CD4-positive, alpha-beta memory T cell (primary cell): ENCODE measurements at regions not wholly inside any gene's neighbourhood (a gene's known extent, or its start where the extent isn't known, plus 50 kb on each side); places are given as distances from the start of the nearest gene placed in this dataset.
A peak's percentile ranks its signal among the peaks of the same experiment; 100 is the strongest.

Experiments
- CTCF ChIA-PET: fragments of 350-600 bp; sonication (Branson Sonifier 250); formaldehyde crosslinking; loops from one replicate; lab custom pipeline; 2021; ENCODE audit warnings: inconsistent platforms; ENCODE audit not compliant: partially characterized antibody; lab: Charles Lee
- POLR2A ChIA-PET: fragments of 350-600 bp; sonication (Branson Sonifier 250); formaldehyde crosslinking; loops from one replicate; lab custom pipeline; 2021; ENCODE audit not compliant: partially characterized antibody; lab: Charles Lee
- DNase-seq, 5 donors: peaks; one replicate each; pipeline versions ENCODE4 v3.0.0 to v3.0.0-alpha.2; 2020 to 2022; ENCODE audit warnings: mixed read lengths in 1 of 5
- H3K27ac ChIP-seq: one replicate; pipeline ENCODE4 v1.7.0; 2013; ENCODE audit warnings: low read depth, low read length
- H3K27me3 ChIP-seq: 2 replicates; pipeline ENCODE4 v1.7.0; 2013; ENCODE audit warnings: mild to moderate bottlenecking, low read length, moderate library complexity; ENCODE audit not compliant: insufficient read depth
- H3K36me3 ChIP-seq: 2 replicates; pipeline ENCODE4 v1.7.0; 2013; ENCODE audit warnings: mild to moderate bottlenecking, low read length, moderate library complexity; ENCODE audit not compliant: insufficient read depth
- H3K4me1 ChIP-seq: 2 replicates; pipeline ENCODE4 v1.7.0; 2013; ENCODE audit warnings: mild to moderate bottlenecking, low read length, moderate library complexity; ENCODE audit not compliant: insufficient read depth
- H3K4me3 ChIP-seq, 2 donors: one replicate each; pipeline ENCODE4 v1.7.0; 2013; ENCODE audit warnings: low read length in 2 of 2, mild to moderate bottlenecking in 1 of 2
- H3K9me3 ChIP-seq, 2 donors: one replicate each; pipeline ENCODE4 v1.7.0; 2013; ENCODE audit warnings: low read length in 2 of 2, control low read depth in 1 of 2; ENCODE audit not compliant: control insufficient read depth in 1 of 2
- H3K27ac Mint-ChIP-seq, 7 donors: one replicate each; pipeline ENCODE4 v1.8.0; 2020 to 2021; ENCODE audit warnings: mixed read lengths in 7 of 7, mild to moderate bottlenecking in 6 of 7, inconsistent platforms in 3 of 7, moderate library complexity in 3 of 7
- H3K27me3 Mint-ChIP-seq, 2 donors: one replicate each; pipeline ENCODE4 v1.8.0; 2020 to 2021; ENCODE audit warnings: mixed read lengths in 2 of 2
- H3K36me3 Mint-ChIP-seq, 2 donors: one replicate each; pipeline ENCODE4 v1.8.0; 2020 to 2021; ENCODE audit warnings: mixed read lengths in 2 of 2, inconsistent platforms in 1 of 2, mild to moderate bottlenecking in 1 of 2
- H3K4me1 Mint-ChIP-seq, 4 donors: one replicate each; pipeline ENCODE4 v1.8.0; 2020 to 2021; ENCODE audit warnings: mixed read lengths in 4 of 4, mild to moderate bottlenecking in 1 of 4
- H3K4me3 Mint-ChIP-seq, 8 donors: one replicate each; pipeline ENCODE4 v1.8.0; 2020 to 2021; ENCODE audit warnings: mixed read lengths in 8 of 8, mild to moderate bottlenecking in 7 of 8, moderate library complexity in 6 of 8, inconsistent platforms in 3 of 8
- H3K9me3 Mint-ChIP-seq, 8 donors: one replicate each; pipeline ENCODE4 v1.8.0; 2020 to 2021; ENCODE audit warnings: mixed read lengths in 8 of 8, mild to moderate bottlenecking in 5 of 8, inconsistent platforms in 3 of 8, moderate library complexity in 1 of 8
- intact Hi-C: fragments of 100-400 bp; cut with micrococcal nuclease; formaldehyde crosslinking; loops from one replicate; pipeline ENCODE4 v1.15.1; 2023

GRCh38 chr4:127304356-127304755 lies 328.4 kb upstream of the INTU start:
- no peak overlapping the region for H3K27ac Mint-ChIP-seq
- no peak for DNase-seq
- ChIA-PET POLR2A (no interaction called here), CTCF (no interaction called here)
- no peaks in the 10 kb centered on the region for H3K27me3 Mint-ChIP-seq
- Histone ChIP-seq H3K27me3 (no peaks in the 10 kb centered on the region), H3K27ac (no peak overlapping the region), H3K36me3 (no peaks in the 10 kb centered on the region), H3K4me1 (no peaks in the 10 kb centered on the region), H3K9me3 (no peaks in the 10 kb centered on the region), H3K4me3 (no peak overlapping the region)
- no peaks in the 10 kb centered on the region for H3K4me1 Mint-ChIP-seq
- no peak overlapping the region for H3K4me3 Mint-ChIP-seq
- H3K36me3 Mint-ChIP-seq, result no peaks in the 10 kb centered on the region
- peaks cover 3 to 9% (median 7%) of the 10 kb centered on the region in 8 donors for H3K9me3 Mint-ChIP-seq
- intact Hi-C loops, result no loop called here

- CTCF ChIA-PET, result no interaction called here
- no peak overlapping the region for H3K27ac ChIP-seq
- Mint-ChIP-seq H3K27me3 (no peaks in the 10 kb centered on the region), H3K9me3 (peaks cover 3 to 27% (median 14%) of the 10 kb centered on the region in 8 donors), H3K4me3 (no peak overlapping the region), H3K4me1 (no peaks in the 10 kb centered on the region), H3K36me3 (no peaks in the 10 kb centered on the region), H3K27ac (no peak overlapping the region)
- H3K9me3 ChIP-seq, result no peaks in the 10 kb centered on the region
- POLR2A ChIA-PET, result no interaction called here
- intact Hi-C loops, result no loop called here
- DNase-seq, result no peak
- no peaks in the 10 kb centered on the region for H3K36me3 ChIP-seq
- H3K4me1 ChIP-seq, result no peaks in the 10 kb centered on the region
- H3K4me3 ChIP-seq, result no peak overlapping the region
- H3K27me3 ChIP-seq, result no peaks in the 10 kb centered on the region
These were observed 324.8 kb upstream of the INTU start for GRCh38 chr4:127307996-127308395.

- H3K9me3 ChIP-seq, result no peaks in the 10 kb centered on the region
- Mint-ChIP-seq H3K4me1 (no peaks in the 10 kb centered on the region), H3K27me3 (no peaks in the 10 kb centered on the region), H3K9me3 (peaks cover 3 to 41% (median 28%) of the 10 kb centered on the region in 8 donors), H3K36me3 (no peaks in the 10 kb centered on the region), H3K4me3 (no peak overlapping the region), H3K27ac (no peak overlapping the region)
- H3K36me3 ChIP-seq, result no peaks in the 10 kb centered on the region
- CTCF ChIA-PET, result no interaction called here
- intact Hi-C loops, result no loop called here
- no peak for DNase-seq
- POLR2A ChIA-PET, result no interaction called here
- H3K27me3 ChIP-seq, result no peaks in the 10 kb centered on the region
- H3K4me3 ChIP-seq, result no peak overlapping the region
- no peaks in the 10 kb centered on the region for H3K4me1 ChIP-seq
- no peak overlapping the region for H3K27ac ChIP-seq
These were observed 323.2 kb upstream of the INTU start for GRCh38 chr4:127309369-127310102.

GRCh38 chr4:127311371-127311770 lies 321.4 kb upstream of the INTU start:
- no peaks in the 10 kb centered on the region for H3K36me3 ChIP-seq
- no peaks in the 10 kb centered on the region for H3K9me3 ChIP-seq
- H3K27ac ChIP-seq, result no peak overlapping the region
- Mint-ChIP-seq H3K36me3 (no peaks in the 10 kb centered on the region), H3K27ac (peak overlapping the region in 1 of 7 donors; percentile 11), H3K27me3 (no peaks in the 10 kb centered on the region), H3K4me3 (no peak overlapping the region), H3K9me3 (peaks cover 3 to 41% (median 31%) of the 10 kb centered on the region in 8 donors), H3K4me1 (no peaks in the 10 kb centered on the region)
- ChIA-PET POLR2A (no interaction called here), CTCF (no interaction called here)
- H3K27me3 ChIP-seq, result no peaks in the 10 kb centered on the region
- H3K4me3 ChIP-seq, result no peak overlapping the region
- no peaks in the 10 kb centered on the region for H3K4me1 ChIP-seq
- intact Hi-C loops, result no loop called here
- DNase-seq, result no peak

- Histone ChIP-seq H3K27me3 (no peaks in the 10 kb centered on the region), H3K4me3 (no peak overlapping the region), H3K36me3 (no peaks in the 10 kb centered on the region), H3K27ac (no peak overlapping the region), H3K4me1 (no peaks in the 10 kb centered on the region), H3K9me3 (no peaks in the 10 kb centered on the region)
- H3K27ac Mint-ChIP-seq, result no peak overlapping the region
- ChIA-PET CTCF (no interaction called here), POLR2A (no interaction called here)
- no peaks in the 10 kb centered on the region for H3K27me3 Mint-ChIP-seq
- DNase-seq, result no peak
- intact Hi-C loops, result no loop called here
- H3K4me3 Mint-ChIP-seq, result no peak overlapping the region
- H3K4me1 Mint-ChIP-seq, result no peaks in the 10 kb centered on the region
- peaks cover 3 to 43% (median 27%) of the 10 kb centered on the region in 8 donors for H3K9me3 Mint-ChIP-seq
- no peaks in the 10 kb centered on the region for H3K36me3 Mint-ChIP-seq
These were observed 320.8 kb upstream of the INTU start for GRCh38 chr4:127311924-127312323.

- H3K27me3 ChIP-seq, result no peaks in the 10 kb centered on the region
- ChIA-PET CTCF (no interaction called here), POLR2A (no interaction called here)
- Mint-ChIP-seq H3K27ac (no peak overlapping the region), H3K4me3 (no peak overlapping the region), H3K27me3 (no peaks in the 10 kb centered on the region), H3K9me3 (peaks cover 0 to 44% (median 27%) of the 10 kb centered on the region in 8 donors), H3K36me3 (no peaks in the 10 kb centered on the region), H3K4me1 (no peaks in the 10 kb centered on the region)
- no peak overlapping the region for H3K27ac ChIP-seq
- intact Hi-C loops, result no loop called here
- H3K9me3 ChIP-seq, result no peaks in the 10 kb centered on the region
- H3K4me3 ChIP-seq, result no peak overlapping the region
- H3K36me3 ChIP-seq, result no peaks in the 10 kb centered on the region
- DNase-seq, result no peak
- no peaks in the 10 kb centered on the region for H3K4me1 ChIP-seq
These were observed 319.0 kb upstream of the INTU start for GRCh38 chr4:127313767-127314166.

- Mint-ChIP-seq H3K4me3 (no peak overlapping the region), H3K9me3 (peaks cover 3 to 28% (median 16%) of the 10 kb centered on the region in 8 donors), H3K36me3 (no peaks in the 10 kb centered on the region), H3K27ac (no peak overlapping the region), H3K27me3 (no peaks in the 10 kb centered on the region), H3K4me1 (no peaks in the 10 kb centered on the region)
- H3K36me3 ChIP-seq, result no peaks in the 10 kb centered on the region
- no peak overlapping the region for H3K4me3 ChIP-seq
- H3K9me3 ChIP-seq, result no peaks in the 10 kb centered on the region
- no peak for DNase-seq
- ChIA-PET POLR2A (no interaction called here), CTCF (no interaction called here)
- no peaks in the 10 kb centered on the region for H3K27me3 ChIP-seq
- intact Hi-C loops, result no loop called here
- H3K27ac ChIP-seq, result no peak overlapping the region
- no peaks in the 10 kb centered on the region for H3K4me1 ChIP-seq
These were observed 305.3 kb upstream of the INTU start for GRCh38 chr4:127327491-127327890.
